ENCODE measurements at regions not wholly inside any gene's neighbourhood (a gene's known extent, or its start where the extent isn't known, plus 50 kb on each side); places are given as distances from the start of the nearest gene placed in this dataset.

DNA sequence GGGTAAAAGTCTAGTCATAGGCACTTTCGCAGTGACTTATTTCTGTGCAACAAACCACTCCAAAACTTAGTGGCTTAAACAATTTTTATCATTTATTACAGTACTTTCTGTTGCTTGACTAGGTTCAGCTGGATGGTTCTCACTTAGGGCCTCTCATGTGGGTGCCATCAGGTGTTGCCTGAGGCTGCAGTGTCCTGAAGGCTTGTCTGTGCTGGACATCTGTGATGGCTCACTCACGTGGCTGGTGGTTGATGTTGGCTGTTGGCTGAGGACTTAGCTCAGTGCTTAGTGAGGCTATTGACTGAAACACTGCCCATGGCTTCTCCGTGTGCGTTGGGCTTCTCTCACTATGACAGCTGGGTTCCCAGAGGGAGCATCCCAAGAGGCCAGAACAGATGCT, 81.4 kb upstream of the GCFC2 start:
- H3K9me3 ChIP-seq (ENCODE audit: severe bottlenecking), result no peaks in the 10 kb centered on the region
- DNase-seq (ENCODE audit: low spot score) (no peak), ATAC-seq (ENCODE audit: low read depth) (no peak)
- H3K4me1 ChIP-seq (ENCODE audit: insufficient read depth, poor library complexity, severe bottlenecking), result peaks cover 15% of the 10 kb centered on the region
- TF ChIP-seq, protein P1, sequence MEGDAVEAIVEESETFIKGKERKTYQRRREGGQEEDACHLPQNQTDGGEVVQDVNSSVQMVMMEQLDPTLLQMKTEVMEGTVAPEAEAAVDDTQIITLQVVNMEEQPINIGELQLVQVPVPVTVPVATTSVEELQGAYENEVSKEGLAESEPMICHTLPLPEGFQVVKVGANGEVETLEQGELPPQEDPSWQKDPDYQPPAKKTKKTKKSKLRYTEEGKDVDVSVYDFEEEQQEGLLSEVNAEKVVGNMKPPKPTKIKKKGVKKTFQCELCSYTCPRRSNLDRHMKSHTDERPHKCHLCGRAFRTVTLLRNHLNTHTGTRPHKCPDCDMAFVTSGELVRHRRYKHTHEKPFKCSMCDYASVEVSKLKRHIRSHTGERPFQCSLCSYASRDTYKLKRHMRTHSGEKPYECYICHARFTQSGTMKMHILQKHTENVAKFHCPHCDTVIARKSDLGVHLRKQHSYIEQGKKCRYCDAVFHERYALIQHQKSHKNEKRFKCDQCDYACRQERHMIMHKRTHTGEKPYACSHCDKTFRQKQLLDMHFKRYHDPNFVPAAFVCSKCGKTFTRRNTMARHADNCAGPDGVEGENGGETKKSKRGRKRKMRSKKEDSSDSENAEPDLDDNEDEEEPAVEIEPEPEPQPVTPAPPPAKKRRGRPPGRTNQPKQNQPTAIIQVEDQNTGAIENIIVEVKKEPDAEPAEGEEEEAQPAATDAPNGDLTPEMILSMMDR (IDR thresholded peaks at IDR 0.05; ENCODE audit: poor library complexity, severe bottlenecking), result no peak
- H3K27me3 ChIP-seq (ENCODE audit: insufficient read depth, poor library complexity, severe bottlenecking), result no peaks in the 10 kb centered on the region
- no peaks in the 10 kb centered on the region for H3K36me3 ChIP-seq (ENCODE audit: low read depth)
- no peak overlapping the region for H3K27ac ChIP-seq (ENCODE audit: poor library complexity, severe bottlenecking)
- no peak overlapping the region for H3K4me3 ChIP-seq (ENCODE audit: severe bottlenecking)

DNA sequence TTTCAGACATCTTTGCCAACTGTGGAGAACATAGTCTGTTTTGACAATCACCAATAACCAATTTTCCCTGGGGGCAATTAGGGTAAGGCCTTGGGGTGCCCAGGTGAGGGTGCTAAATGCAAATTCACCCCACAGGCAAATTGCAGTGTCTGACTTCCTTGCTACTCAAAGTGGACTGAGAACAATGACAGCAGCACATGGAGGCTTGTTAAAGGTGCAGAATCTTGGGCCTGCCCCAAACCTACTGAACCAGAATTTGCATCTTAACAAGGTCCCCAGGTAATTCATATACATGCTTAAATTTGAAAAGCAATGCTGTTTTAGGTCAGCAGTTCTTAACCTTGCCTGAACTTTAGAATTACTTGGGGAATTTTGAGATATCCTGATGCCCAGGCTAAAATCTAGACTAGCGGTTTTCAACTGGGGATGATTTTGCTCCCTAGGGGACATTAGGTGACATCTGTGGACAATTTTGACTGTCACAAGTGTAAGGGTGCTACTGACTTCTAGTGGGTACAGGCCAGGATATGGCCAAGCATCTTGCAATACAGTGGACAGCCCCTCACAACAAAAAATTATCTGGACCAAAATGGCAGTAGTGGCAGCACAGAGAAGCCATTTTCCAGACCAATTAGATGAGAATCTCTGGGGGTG, 80.2 kb upstream of the GCFC2 start:
- no peak for DNase-seq (ENCODE audit: low spot score)
- no peaks in the 10 kb centered on the region for H3K9me3 ChIP-seq (ENCODE audit: severe bottlenecking)
- no peak for ATAC-seq (ENCODE audit: low read depth)
- TF ChIP-seq, protein P1 (IDR thresholded peaks at IDR 0.05; ENCODE audit: poor library complexity, severe bottlenecking), result no peak
- no peak overlapping the region for H3K4me3 ChIP-seq (ENCODE audit: severe bottlenecking)
- peaks cover 15% of the 10 kb centered on the region for H3K4me1 ChIP-seq (ENCODE audit: insufficient read depth, poor library complexity, severe bottlenecking)
- H3K27ac ChIP-seq (ENCODE audit: poor library complexity, severe bottlenecking), result no peak overlapping the region
- H3K27me3 ChIP-seq (ENCODE audit: insufficient read depth, poor library complexity, severe bottlenecking), result no peaks in the 10 kb centered on the region
- no peaks in the 10 kb centered on the region for H3K36me3 ChIP-seq (ENCODE audit: low read depth)

DNA sequence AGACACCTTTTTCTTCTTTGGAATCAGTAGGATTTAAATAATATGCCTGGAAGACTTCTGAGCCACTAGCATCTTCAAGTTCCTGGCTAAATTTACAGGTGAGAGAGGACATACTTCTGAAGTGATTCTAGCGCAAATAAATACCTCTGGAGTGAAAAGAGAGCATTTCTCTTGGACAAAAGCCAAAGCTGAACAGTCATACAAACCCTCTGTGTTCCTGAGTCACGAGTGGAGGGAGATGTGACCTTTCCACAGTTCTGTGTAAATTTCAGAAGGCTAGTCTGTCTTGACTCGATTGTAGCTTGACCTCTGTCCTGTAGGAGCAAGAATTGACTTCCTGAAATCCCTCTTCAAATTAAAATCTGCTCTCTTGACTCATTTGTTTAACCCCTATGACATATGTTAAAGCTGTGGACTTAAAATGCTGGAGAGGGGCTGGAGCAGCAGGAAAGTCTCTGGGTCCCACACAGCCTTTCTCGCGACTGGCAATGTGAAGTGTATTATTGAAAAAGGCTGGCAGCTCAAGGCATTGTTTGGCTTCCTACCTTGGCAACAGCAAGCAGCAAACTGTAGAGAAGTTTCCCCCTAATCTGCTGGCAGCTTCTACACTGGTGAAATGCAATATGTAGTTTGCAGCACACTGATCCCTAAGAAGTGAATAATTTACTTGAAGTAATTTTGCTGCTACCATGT, 79.6 kb upstream of the GCFC2 start:
- Histone ChIP-seq H3K4me1 (ENCODE audit: insufficient read depth, poor library complexity, severe bottlenecking) (peaks cover 15% of the 10 kb centered on the region), H3K9me3 (ENCODE audit: severe bottlenecking) (no peaks in the 10 kb centered on the region), H3K27ac (ENCODE audit: poor library complexity, severe bottlenecking) (peak overlapping the region; percentile 19), H3K27me3 (ENCODE audit: insufficient read depth, poor library complexity, severe bottlenecking) (no peaks in the 10 kb centered on the region), H3K36me3 (ENCODE audit: low read depth) (no peaks in the 10 kb centered on the region), H3K4me3 (ENCODE audit: severe bottlenecking) (no peak overlapping the region)
- TF ChIP-seq, protein P1 (IDR thresholded peaks at IDR 0.05; ENCODE audit: poor library complexity, severe bottlenecking), result no peak
- no peak for DNase-seq (ENCODE audit: low spot score)
- ATAC-seq (ENCODE audit: low read depth), result peak; percentile 6; the same call in 1 of the 3 replicates

DNA sequence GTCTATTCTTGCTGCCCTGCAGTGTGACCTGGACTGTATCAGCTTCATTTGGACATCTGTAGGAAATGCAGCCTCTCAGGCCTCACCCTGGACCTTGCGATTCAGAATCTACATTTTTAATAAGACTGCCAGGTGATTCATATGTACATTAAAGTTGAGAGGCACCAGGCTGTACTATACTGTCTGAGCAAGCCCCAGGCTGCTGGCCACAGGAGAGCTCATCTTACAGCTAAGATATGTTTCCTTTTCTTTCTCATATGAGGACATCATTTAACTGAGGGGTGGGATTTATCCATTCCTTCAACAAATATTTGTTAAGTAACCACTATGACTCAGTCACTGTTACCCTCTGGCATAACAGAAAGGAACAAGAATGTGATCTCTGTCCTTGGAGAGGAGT, 78.2 kb upstream of the GCFC2 start:
- no peaks in the 10 kb centered on the region for H3K9me3 ChIP-seq (ENCODE audit: severe bottlenecking)
- H3K36me3 ChIP-seq (ENCODE audit: low read depth), result no peaks in the 10 kb centered on the region
- no peak overlapping the region for H3K4me3 ChIP-seq (ENCODE audit: severe bottlenecking)
- no peaks in the 10 kb centered on the region for H3K27me3 ChIP-seq (ENCODE audit: insufficient read depth, poor library complexity, severe bottlenecking)
- peak; percentile 95 for ATAC-seq (ENCODE audit: low read depth)
- peaks cover 15% of the 10 kb centered on the region for H3K4me1 ChIP-seq (ENCODE audit: insufficient read depth, poor library complexity, severe bottlenecking)
- TF ChIP-seq, protein P1 (IDR thresholded peaks at IDR 0.05; ENCODE audit: poor library complexity, severe bottlenecking), result no peak
- no peak for DNase-seq (ENCODE audit: low spot score)
- peak overlapping the region; percentile 19 for H3K27ac ChIP-seq (ENCODE audit: poor library complexity, severe bottlenecking)

DNA sequence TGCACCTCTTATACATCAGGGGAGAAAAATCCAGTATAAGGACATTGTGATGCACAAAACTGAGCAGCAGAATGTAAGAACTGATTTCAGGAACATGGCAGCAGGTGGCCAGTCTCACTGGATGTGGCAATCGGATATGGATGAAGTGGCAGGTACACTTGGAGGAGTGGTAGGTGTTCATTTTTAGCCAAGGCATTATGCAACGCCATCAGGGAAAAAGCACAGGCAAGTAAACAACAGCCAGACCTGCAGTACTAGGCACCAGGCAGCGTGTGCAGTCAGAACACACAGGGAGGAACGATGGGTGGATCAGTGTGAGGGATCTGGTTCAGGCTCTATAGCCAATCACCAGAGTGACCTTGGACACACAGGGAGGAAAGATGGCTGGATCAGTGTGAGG, 77.4 kb upstream of the GCFC2 start:
- DNase-seq (ENCODE audit: low spot score), result no peak
- Histone ChIP-seq H3K27me3 (ENCODE audit: insufficient read depth, poor library complexity, severe bottlenecking) (no peaks in the 10 kb centered on the region), H3K4me3 (ENCODE audit: severe bottlenecking) (no peak overlapping the region), H3K9me3 (ENCODE audit: severe bottlenecking) (no peaks in the 10 kb centered on the region), H3K27ac (ENCODE audit: poor library complexity, severe bottlenecking) (no peak overlapping the region), H3K4me1 (ENCODE audit: insufficient read depth, poor library complexity, severe bottlenecking) (peaks cover 15% of the 10 kb centered on the region), H3K36me3 (ENCODE audit: low read depth) (no peaks in the 10 kb centered on the region)
- TF ChIP-seq, protein P1 (IDR thresholded peaks at IDR 0.05; ENCODE audit: poor library complexity, severe bottlenecking), result no peak
- ATAC-seq (ENCODE audit: low read depth), result no peak
